Caki2 (cell line): ENCODE measurements at regions not wholly inside any gene's neighbourhood (a gene's known extent, or its start where the extent isn't known, plus 50 kb on each side); places are given as distances from the start of the nearest gene placed in this dataset.
"Not testable (repeated sequence)": the region's sequence is repeated elsewhere in the genome, so short reads cannot be mapped to it uniquely, and the experiment has no call there.

Source experiments
- DNase-seq: peaks from one replicate; pipeline ENCODE4 v3.0.0-alpha.2; 2015; ENCODE audit warnings: low read depth
- in situ Hi-C: cut with HindIII; loops from 2 replicates; pipeline ENCODE4 v1.10.0; 2016; ENCODE audit warnings: low sequenced_read_pairs, low pct_unique_long_range_greater_than_20kb, mixed read lengths

- in situ Hi-C loops: no loop called here
- DNase-seq: no peak
These were observed 70.1 kb upstream of the SGO1 start for GRCh38 chr3:20256144-20256543.

GRCh38 chr3:20254268-20255117 is 68.5 kb upstream of the SGO1 start:
- in situ Hi-C loops: no loop called here
- DNase-seq: no peak

GRCh38 chr3:20250786-20251185 is 64.8 kb upstream of the SGO1 start:
- DNase-seq: no peak
- in situ Hi-C loops: no loop called here

GRCh38 chr3:20250314-20250713 is 64.3 kb upstream of the SGO1 start:
- no peak for DNase-seq
- in situ Hi-C loops: no loop called here

- in situ Hi-C loops: no loop called here
- DNase-seq: no peak
These were observed 60.7 kb upstream of the SGO1 start for GRCh38 chr3:20246662-20247061.

- no peak for DNase-seq
- in situ Hi-C loops: no loop called here
These were observed 59.8 kb upstream of the SGO1 start for GRCh38 chr3:20245781-20246180.

- no peak for DNase-seq
- in situ Hi-C loops: no loop called here
These were observed 54.3 kb upstream of the SGO1 start for GRCh38 chr3:20240154-20240883.

GRCh38 chr3:20238199-20238598 is 52.2 kb upstream of the SGO1 start:
- DNase-seq, in situ Hi-C loops: not testable (repeated sequence)

GRCh38 chr3:20236603-20237002 is 50.6 kb upstream of the SGO1 start:
- DNase-seq: no peak
- in situ Hi-C loops: no loop called here
